ENCODE measurements at regions not wholly inside any gene's neighbourhood (a gene's known extent, or its start where the extent isn't known, plus 50 kb on each side); places are given as distances from the start of the nearest gene placed in this dataset.

- no peak for DNase-seq
Observed at GRCh38 chr11:71356280-71356876, 91.8 kb downstream of the DHCR7 start.

- no peak for DNase-seq
Observed at GRCh38 chr11:71355281-71355680, 92.9 kb downstream of the DHCR7 start.

GRCh38 chr11:71354394-71355105, 93.6 kb downstream of the DHCR7 start:
- no peak for DNase-seq

GRCh38 chr11:71352748-71353147, 95.4 kb downstream of the DHCR7 start:
- no peak for DNase-seq

GRCh38 chr11:71352226-71352625, 96.0 kb downstream of the DHCR7 start:
- DNase-seq = no peak

GRCh38 chr11:71349627-71350026, 97.2 kb upstream of the SHANK2 start:
- DNase-seq = no peak

GRCh38 chr11:71343828-71344400, 91.5 kb upstream of the SHANK2 start:
- DNase-seq = no peak

- DNase-seq = no peak
Observed at GRCh38 chr11:71342951-71343827, 90.8 kb upstream of the SHANK2 start.

- no peak for DNase-seq
Observed at GRCh38 chr11:71342116-71342515, 89.7 kb upstream of the SHANK2 start.

GRCh38 chr11:71341596-71341995, 89.2 kb upstream of the SHANK2 start:
- no peak for DNase-seq

GRCh38 chr11:71341173-71341572, 88.8 kb upstream of the SHANK2 start:
- DNase-seq = no peak

GRCh38 chr11:71340086-71340606, 87.8 kb upstream of the SHANK2 start:
- DNase-seq = no peak

GRCh38 chr11:71339396-71339881, 87.1 kb upstream of the SHANK2 start:
- DNase-seq = no peak

- no peak for DNase-seq
Observed at GRCh38 chr11:71338801-71339395, 86.5 kb upstream of the SHANK2 start.

GRCh38 chr11:71336996-71337754, 84.8 kb upstream of the SHANK2 start:
- DNase-seq = no peak

GRCh38 chr11:71336176-71336995, 84.0 kb upstream of the SHANK2 start:
- DNase-seq = no peak

- no peak for DNase-seq
Observed at GRCh38 chr11:71335371-71335770, 83.0 kb upstream of the SHANK2 start.

- no peak for DNase-seq
Observed at GRCh38 chr11:71334191-71334590, 81.8 kb upstream of the SHANK2 start.

GRCh38 chr11:71333473-71333872, 81.1 kb upstream of the SHANK2 start:
- DNase-seq = no peak

GRCh38 chr11:71332447-71332846, 80.1 kb upstream of the SHANK2 start:
- DNase-seq = no peak

GRCh38 chr11:71332046-71332445, 79.7 kb upstream of the SHANK2 start:
- DNase-seq = no peak
